SK-N-SH treated with all-trans-retinoic acid at 6 μM for 48 hours (cell line): ENCODE measurements at regions not wholly inside any gene's neighbourhood (a gene's known extent, or its start where the extent isn't known, plus 50 kb on each side); places are given as distances from the start of the nearest gene placed in this dataset.

Source experiments
- ATAC-seq: fragments of 200-7000 bp; cut with Tn5 transposase; 3 replicates; pipeline ENCODE4 v1.9.1; 2020; ENCODE audit warnings: mild to moderate bottlenecking, moderate library complexity
- ARNTL ChIP-seq: fragments of 450-650 bp; formaldehyde crosslinking; IDR thresholded peaks from 2 replicates; pipeline ENCODE4 v1.5.0; 2020; ENCODE audit warnings: low read depth, mild to moderate bottlenecking, moderate library complexity, borderline replicate concordance
- BACH2 ChIP-seq: fragments of 250-450 bp; sonication (Bioruptor Pico); IDR thresholded peaks from 2 replicates; pipeline ENCODE4 v1.9.0; 2021; ENCODE audit warnings: mild to moderate bottlenecking, borderline replicate concordance
- CREB5 ChIP-seq: fragments of 250-450 bp; sonication (Bioruptor Pico); IDR thresholded peaks from 2 replicates; pipeline ENCODE4 v1.5.1; 2020; ENCODE audit warnings: low read depth, mild to moderate bottlenecking, moderate library complexity
- CSDC2 ChIP-seq: fragments of 250-450 bp; sonication (Bioruptor Pico); IDR thresholded peaks from 2 replicates; pipeline ENCODE4 v1.5.0; 2020; ENCODE audit warnings: mild to moderate bottlenecking, moderate library complexity
- CSRNP3 ChIP-seq: fragments of 250-450 bp; sonication (Bioruptor Pico); IDR thresholded peaks from 2 replicates; pipeline ENCODE4 v1.5.1; 2021; ENCODE audit warnings: mild to moderate bottlenecking, moderate library complexity
- ESRRG ChIP-seq: fragments of 250-450 bp; sonication (Bioruptor Pico); IDR thresholded peaks from 2 replicates; pipeline ENCODE4 v1.6.1; 2021; ENCODE audit warnings: mild to moderate bottlenecking
- GLIS3 ChIP-seq: fragments of 250-450 bp; sonication (Bioruptor Pico); IDR thresholded peaks from 2 replicates; pipeline ENCODE4 v1.5.0; 2020; ENCODE audit warnings: mild to moderate bottlenecking, moderate library complexity
- OSR1 ChIP-seq: fragments of 250-450 bp; sonication (Bioruptor Pico); IDR thresholded peaks from 2 replicates; pipeline ENCODE4 v1.8.0; 2022; ENCODE audit warnings: moderate library complexity, mild to moderate bottlenecking, inconsistent platforms
- PATZ1 ChIP-seq: fragments of 250-450 bp; sonication (Bioruptor Pico); IDR thresholded peaks from 2 replicates; pipeline ENCODE4 v1.8.0; 2020; ENCODE audit warnings: mild to moderate bottlenecking, moderate library complexity, borderline replicate concordance
- POU6F1 ChIP-seq: fragments of 250-450 bp; sonication (Bioruptor Pico); IDR thresholded peaks from 2 replicates; pipeline ENCODE4 v1.8.0; 2021; ENCODE audit warnings: low read depth, mild to moderate bottlenecking, moderate library complexity, borderline replicate concordance
- PPARA ChIP-seq: fragments of 250-450 bp; sonication (Bioruptor Pico); IDR thresholded peaks from 2 replicates; pipeline ENCODE4 v1.5.0; 2020; ENCODE audit warnings: mild to moderate bottlenecking, borderline replicate concordance
- RARB ChIP-seq: fragments of 250-450 bp; sonication (Bioruptor Pico); IDR thresholded peaks from 2 replicates; pipeline ENCODE4 v1.8.0; 2021; ENCODE audit warnings: mild to moderate bottlenecking, moderate library complexity
- TCF4 ChIP-seq: fragments of 250-450 bp; sonication (Bioruptor Pico); IDR thresholded peaks from 2 replicates; pipeline ENCODE4 v1.8.0; 2021; ENCODE audit warnings: mild to moderate bottlenecking, moderate library complexity, borderline replicate concordance
- TSHZ2 ChIP-seq: fragments of 250-450 bp; sonication (Bioruptor Pico); IDR thresholded peaks from 2 replicates; pipeline ENCODE4 v1.5.0; 2020; ENCODE audit warnings: mild to moderate bottlenecking, moderate library complexity
- ZC3H10 ChIP-seq: fragments of 250-450 bp; sonication (Bioruptor Pico); IDR thresholded peaks from 2 replicates; pipeline ENCODE4 v1.5.1; 2021; ENCODE audit warnings: mild to moderate bottlenecking, moderate library complexity
- ZFP3 ChIP-seq: fragments of 250-450 bp; sonication (Bioruptor Pico); IDR thresholded peaks from 2 replicates; pipeline ENCODE4 v1.5.0; 2020; ENCODE audit warnings: mild to moderate bottlenecking, moderate library complexity
- ZFP30 ChIP-seq: fragments of 450-650 bp; formaldehyde crosslinking; IDR thresholded peaks from 2 replicates; pipeline ENCODE4 v1.5.0; 2022; ENCODE audit warnings: mild to moderate bottlenecking, moderate library complexity
- ZNF565 ChIP-seq: fragments of 450-650 bp; formaldehyde crosslinking; conservative IDR thresholded peaks from 2 replicates; pipeline ENCODE4 v1.5.0; 2020; ENCODE audit warnings: low read depth, mild to moderate bottlenecking, moderate library complexity
- ZNF70 ChIP-seq: fragments of 450-650 bp; formaldehyde crosslinking; IDR thresholded peaks from 2 replicates; pipeline ENCODE4 v1.5.0; 2020; ENCODE audit warnings: mild to moderate bottlenecking, moderate library complexity
- ZNF8 ChIP-seq: fragments of 450-650 bp; formaldehyde crosslinking; IDR thresholded peaks from 2 replicates; pipeline ENCODE4 v1.5.0; 2020; ENCODE audit warnings: mild to moderate bottlenecking, moderate library complexity

- no peak for TF ChIP-seq CSDC2
- TF ChIP-seq ARNTL (CRISPR knock-in tag) = no peak
- TF ChIP-seq ZFP30 (CRISPR knock-in tag) = no peak
- TF ChIP-seq GLIS3 (CRISPR knock-in tag) = no peak
- no peak for TF ChIP-seq POU6F1 (CRISPR knock-in tag)
- TF ChIP-seq ZC3H10 (CRISPR knock-in tag) = no peak
- TF ChIP-seq ZNF8 (CRISPR knock-in tag) = no peak
- no peak for TF ChIP-seq CSRNP3 (CRISPR knock-in tag)
- TF ChIP-seq ZFP3 (CRISPR knock-in tag) = no peak
- no peak for TF ChIP-seq BACH2 (CRISPR knock-in tag)
- TF ChIP-seq PATZ1 (CRISPR knock-in tag) = no peak
- no peak for TF ChIP-seq ZNF70 (CRISPR knock-in tag)
Observed at GRCh38 chr9:99590410-99590809, 231.3 kb upstream of the NR4A3 start.

GRCh38 chr9:99590840-99591239 is 230.8 kb upstream of the NR4A3 start:
- TF ChIP-seq ZNF8 (CRISPR knock-in tag) (no peak), CSRNP3 (CRISPR knock-in tag) (no peak), RARB (CRISPR knock-in tag) (no peak), POU6F1 (CRISPR knock-in tag) (no peak), CSDC2 (no peak), CREB5 (CRISPR knock-in tag) (no peak)
- no peak for ATAC-seq

More at GRCh38 chr9:99590410-99590809, 231.3 kb upstream of the NR4A3 start:
- no peak for ATAC-seq

- TF ChIP-seq TCF4 (CRISPR knock-in tag) (no peak), OSR1 (CRISPR knock-in tag) (no peak), ESRRG (CRISPR knock-in tag) (no peak), PPARA (CRISPR knock-in tag) (no peak), POU6F1 (CRISPR knock-in tag) (no peak), ZNF8 (CRISPR knock-in tag) (no peak), ZFP3 (CRISPR knock-in tag) (no peak), CREB5 (CRISPR knock-in tag) (no peak), ZNF565 (CRISPR knock-in tag) (no peak), GLIS3 (CRISPR knock-in tag) (no peak), TSHZ2 (CRISPR knock-in tag) (no peak)
- no peak for ATAC-seq
Observed at GRCh38 chr9:99591770-99592169, 229.9 kb upstream of the NR4A3 start.
